H9 (cell line): ENCODE measurements at regions not wholly inside any gene's neighbourhood (a gene's known extent, or its start where the extent isn't known, plus 50 kb on each side); places are given as distances from the start of the nearest gene placed in this dataset.

Experiments used
- DNase-seq: peaks from one replicate; pipeline ENCODE4 v3.0.0-alpha.2; 2017
- H2AFZ ChIP-seq: one replicate; pipeline ENCODE4 v1.6.1; 2013; ENCODE audit warnings: mild to moderate bottlenecking, low read length, control low read depth, moderate library complexity
- H2AK5ac ChIP-seq: 2 replicates; pipeline ENCODE4 v1.6.1; 2013; ENCODE audit warnings: low read length, control low read depth, mixed read lengths; ENCODE audit not compliant: insufficient read length
- H2BK120ac ChIP-seq: one replicate; pipeline ENCODE4 v1.6.1; 2013; ENCODE audit warnings: low read depth, mild to moderate bottlenecking, low read length, control low read depth, inconsistent platforms; ENCODE audit not compliant: poor library complexity, severe bottlenecking
- H2BK12ac ChIP-seq: 2 replicates; pipeline ENCODE4 v1.6.1; 2013; ENCODE audit warnings: low read length, control low read depth, mixed read lengths, low read depth; ENCODE audit not compliant: insufficient read length
- H2BK15ac ChIP-seq: 2 replicates; pipeline ENCODE4 v1.6.1; 2013; ENCODE audit warnings: low read depth, low read length, control low read depth
- H2BK20ac ChIP-seq: one replicate; pipeline ENCODE4 v1.6.1; 2013; ENCODE audit warnings: low read depth, mild to moderate bottlenecking, low read length, control low read depth, inconsistent platforms; ENCODE audit not compliant: poor library complexity, severe bottlenecking
- H2BK5ac ChIP-seq: 2 replicates; pipeline ENCODE4 v1.6.1; 2013; ENCODE audit warnings: low read length, control low read depth, mixed read lengths; ENCODE audit not compliant: insufficient read length
- H3K14ac ChIP-seq: 2 replicates; pipeline ENCODE4 v1.6.1; 2013; ENCODE audit warnings: low read length, control low read depth; ENCODE audit not compliant: insufficient read depth
- H3K18ac ChIP-seq: 2 replicates; pipeline ENCODE4 v1.6.1; 2013; ENCODE audit warnings: low read depth, mild to moderate bottlenecking, mixed read lengths, low read length, control low read depth; ENCODE audit not compliant: insufficient read length
- H3K23ac ChIP-seq: 2 replicates; pipeline ENCODE4 v1.6.1; 2013; ENCODE audit warnings: low read length, control low read depth, mixed read lengths, low read depth; ENCODE audit not compliant: insufficient read length
- H3K23me2 ChIP-seq: 2 replicates; pipeline ENCODE4 v1.6.1; 2013; ENCODE audit warnings: low read depth, mild to moderate bottlenecking, mixed read lengths, low read length, control low read depth; ENCODE audit not compliant: insufficient read length, poor library complexity, severe bottlenecking
- H3K27ac ChIP-seq: 2 replicates; pipeline ENCODE4 v1.5.1; 2013; ENCODE audit warnings: low read length, control low read depth, mixed read lengths, low read depth; ENCODE audit not compliant: insufficient read length
- H3K27me3 ChIP-seq: 2 replicates; pipeline ENCODE4 v1.6.1; 2013; ENCODE audit warnings: low read length, control low read depth, inconsistent platforms; ENCODE audit not compliant: insufficient read depth
- H3K4ac ChIP-seq: 2 replicates; pipeline ENCODE4 v1.6.1; 2013; ENCODE audit warnings: low read depth, mild to moderate bottlenecking, control low read depth, inconsistent platforms, low read length, moderate library complexity
- H3K4me1 ChIP-seq: 2 replicates; pipeline ENCODE4 v1.6.1; 2013; ENCODE audit warnings: low read length, control low read depth, inconsistent platforms; ENCODE audit not compliant: insufficient read depth
- H3K4me2 ChIP-seq: 2 replicates; pipeline ENCODE4 v1.6.1; 2013; ENCODE audit warnings: low read length, control low read depth, mixed read lengths; ENCODE audit not compliant: insufficient read length, insufficient read depth
- H3K56ac ChIP-seq: 2 replicates; pipeline ENCODE4 v1.6.1; 2013; ENCODE audit warnings: low read depth, mild to moderate bottlenecking, mixed read lengths, low read length, control low read depth; ENCODE audit not compliant: insufficient read length
- H3K79me1 ChIP-seq: 2 replicates; pipeline ENCODE4 v1.6.1; 2013; ENCODE audit warnings: low read depth, mild to moderate bottlenecking, moderate library complexity, low read length, control low read depth, inconsistent platforms; ENCODE audit not compliant: insufficient read depth, poor library complexity, severe bottlenecking
- H3K79me2 ChIP-seq: 2 replicates; pipeline ENCODE4 v1.6.1; 2013; ENCODE audit warnings: low read length, control low read depth, inconsistent platforms; ENCODE audit not compliant: insufficient read depth
- H3K9ac ChIP-seq: 2 replicates; pipeline ENCODE4 v1.6.1; 2013; ENCODE audit warnings: low read length, control low read depth, mixed read lengths; ENCODE audit not compliant: insufficient read length; ENCODE audit errors: extremely low read depth
- H3K9me3 ChIP-seq: one replicate; pipeline ENCODE4 v1.6.1; 2013; ENCODE audit warnings: low read depth, low read length, inconsistent platforms; ENCODE audit not compliant: control insufficient read depth
- H3T11ph ChIP-seq: one replicate; pipeline ENCODE4 v1.6.1; 2013; ENCODE audit warnings: mild to moderate bottlenecking, low read length, control low read depth, inconsistent platforms
- H4K20me1 ChIP-seq: one replicate; pipeline ENCODE4 v1.6.1; 2013; ENCODE audit not compliant: control insufficient read depth, insufficient read length, insufficient read depth
- H4K5ac ChIP-seq: 2 replicates; pipeline ENCODE4 v1.6.1; 2013; ENCODE audit warnings: low read depth, mild to moderate bottlenecking, mixed read lengths, low read length, control low read depth; ENCODE audit not compliant: insufficient read length
- H4K8ac ChIP-seq: replicated peaks from 2 replicates; pipeline ENCODE4 v1.6.1; 2013; ENCODE audit warnings: low read length, control low read depth, mixed read lengths, low read depth; ENCODE audit not compliant: insufficient read length
- H4K91ac ChIP-seq: 2 replicates; pipeline ENCODE4 v1.6.1; 2013; ENCODE audit warnings: low read depth, mild to moderate bottlenecking, moderate library complexity, mixed read lengths, low read length, control low read depth; ENCODE audit not compliant: insufficient read length
- H3K27ac Mint-ChIP-seq, 3 experiments: 2 replicates in 2 of 3; 3 replicates in 1 of 3; pipeline ENCODE4 v1.8.0; 2020 to 2021; ENCODE audit warnings: mixed read lengths in 3 of 3, mild to moderate bottlenecking in 1 of 3, moderate library complexity in 1 of 3
- H3K27me3 Mint-ChIP-seq: 2 replicates; pipeline ENCODE4 v1.8.0; 2021; ENCODE audit warnings: low read depth, mild to moderate bottlenecking, moderate library complexity, mixed read lengths
- H3K36me3 Mint-ChIP-seq, 3 experiments: 2 replicates in 2 of 3; 3 replicates in 1 of 3; pipeline ENCODE4 v1.8.0; 2020 to 2021; ENCODE audit warnings: low read depth in 3 of 3, mixed read lengths in 3 of 3; ENCODE audit not compliant: insufficient read depth in 1 of 3
- H3K4me1 Mint-ChIP-seq, 2 experiments: 2 replicates each; pipeline ENCODE4 v1.8.0; 2020; ENCODE audit warnings: mixed read lengths in 2 of 2
- H3K4me3 Mint-ChIP-seq, 2 experiments: 2 replicates in 1 of 2; 3 replicates in 1 of 2; pipeline ENCODE4 v1.8.0; 2020 to 2021; ENCODE audit warnings: mild to moderate bottlenecking in 2 of 2, mixed read lengths in 2 of 2, moderate library complexity in 1 of 2
- H3K9me3 Mint-ChIP-seq, 2 experiments: 2 replicates in 1 of 2; 3 replicates in 1 of 2; pipeline ENCODE4 v1.8.0; 2020; ENCODE audit warnings: mild to moderate bottlenecking in 2 of 2, mixed read lengths in 2 of 2, moderate library complexity in 1 of 2
- CTCF ChIP-seq: fragments of 200-600 bp; sonication (generic); conservative IDR thresholded peaks from 3 replicates; pipeline ENCODE4 v1.8.0; 2021; ENCODE audit warnings: antibody characterized with exemption, mild to moderate bottlenecking
- WGBS: extraction: QIAGEN DNeasy Blood & Tissue Kit; methylation state at CpG from one replicate; pipeline ENCODE4 v1.1.7; 2013; ENCODE audit warnings: missing lambda C conversion rate, low lambda C conversion rate, mixed read lengths; ENCODE audit not compliant: insufficient read length; ENCODE audit errors: extremely low coverage; 5-methylcytosine and 5-hydroxymethylcytosine counted together

- no peak overlapping the region for H3K14ac ChIP-seq
Observed at GRCh38 chr3:56960234-56960917, 100.1 kb upstream of the SPATA12 start.

More at GRCh38 chr3:56960234-56960917, 100.1 kb upstream of the SPATA12 start:
- Histone ChIP-seq H3K27me3 (no peaks in the 10 kb centered on the region), H2AFZ (no peak overlapping the region), H3K56ac (no peak overlapping the region), H3K27ac (no peak overlapping the region), H2BK20ac (no peak overlapping the region), H3K4me1 (0 out of 2 replicates have a peak, but pooled peaks cover 2% of the 10 kb centered on the region), H2BK120ac (no peak overlapping the region), H4K8ac (no peak overlapping the region), H3K23me2 (no peaks in the 10 kb centered on the region), H3K4me2 (no peak overlapping the region), H3K18ac (no peak overlapping the region), H3K9me3 (no peaks in the 10 kb centered on the region), H3K9ac (no peak overlapping the region), H3K23ac (no peak overlapping the region), H2BK12ac (no peak overlapping the region), H4K20me1 (no peaks in the 10 kb centered on the region), H2AK5ac (no peak overlapping the region), H3K4ac (no peak overlapping the region), H2BK5ac (no peak overlapping the region), H4K91ac (no peak overlapping the region), H2BK15ac (no peak overlapping the region), H3T11ph (no peak overlapping the region), H3K79me1 (no peaks in the 10 kb centered on the region), H4K5ac (no peak overlapping the region), H3K79me2 (no peaks in the 10 kb centered on the region)
- no peak overlapping the region for H3K4me3 Mint-ChIP-seq
- H3K9me3 Mint-ChIP-seq = no peaks in the 10 kb centered on the region
- H3K27me3 Mint-ChIP-seq = no peaks in the 10 kb centered on the region
- no peak overlapping the region for H3K27ac Mint-ChIP-seq
- no peak for TF ChIP-seq CTCF
- no peak for DNase-seq
- H3K36me3 Mint-ChIP-seq = no peaks in the 10 kb centered on the region; a peak in 1 of 7 replicates
- peaks cover 3 to 10% of the 10 kb centered on the region in 2 experiments for H3K4me1 Mint-ChIP-seq
- WGBS = no CpG with 5 or more reads among the region's 6 CpGs
